ENCODE measurements at regions not wholly inside any gene's neighbourhood (a gene's known extent, or its start where the extent isn't known, plus 50 kb on each side); places are given as distances from the start of the nearest gene placed in this dataset.

DNA sequence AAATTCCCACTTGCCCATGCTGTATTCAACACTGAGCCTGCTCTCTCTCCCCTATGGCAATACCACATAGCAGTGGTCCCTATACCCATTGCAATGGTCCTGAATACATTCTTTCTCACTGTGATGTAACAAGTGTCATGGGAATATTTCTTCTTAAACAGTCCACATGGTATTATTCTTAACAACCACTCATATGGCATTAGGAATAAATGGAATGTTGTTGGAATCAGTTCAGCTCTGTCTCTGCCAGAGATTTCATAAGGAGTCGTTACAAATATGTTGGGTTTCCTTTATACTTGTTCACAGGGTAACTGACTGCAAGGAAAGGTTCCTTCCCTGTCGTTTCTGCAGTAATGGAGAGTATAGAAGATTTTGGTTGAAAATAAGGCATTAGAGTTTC lies 128.3 kb upstream of the SPATA13 start:
- Histone ChIP-seq H3K9me3 (no peaks in the 10 kb centered on the region), H3K36me3 (no peaks in the 10 kb centered on the region), H3K4me1 (peaks cover 0 to 25% of the 10 kb centered on the region in 2 donors), H3K27ac (peak overlapping the region in 1 of 2 donors; percentile 71), H3K4me3 (no peak overlapping the region), H3K27me3 (no peaks in the 10 kb centered on the region)
- DNase-seq (ENCODE audit: low spot score), result no peak
- TF ChIP-seq, protein P1, sequence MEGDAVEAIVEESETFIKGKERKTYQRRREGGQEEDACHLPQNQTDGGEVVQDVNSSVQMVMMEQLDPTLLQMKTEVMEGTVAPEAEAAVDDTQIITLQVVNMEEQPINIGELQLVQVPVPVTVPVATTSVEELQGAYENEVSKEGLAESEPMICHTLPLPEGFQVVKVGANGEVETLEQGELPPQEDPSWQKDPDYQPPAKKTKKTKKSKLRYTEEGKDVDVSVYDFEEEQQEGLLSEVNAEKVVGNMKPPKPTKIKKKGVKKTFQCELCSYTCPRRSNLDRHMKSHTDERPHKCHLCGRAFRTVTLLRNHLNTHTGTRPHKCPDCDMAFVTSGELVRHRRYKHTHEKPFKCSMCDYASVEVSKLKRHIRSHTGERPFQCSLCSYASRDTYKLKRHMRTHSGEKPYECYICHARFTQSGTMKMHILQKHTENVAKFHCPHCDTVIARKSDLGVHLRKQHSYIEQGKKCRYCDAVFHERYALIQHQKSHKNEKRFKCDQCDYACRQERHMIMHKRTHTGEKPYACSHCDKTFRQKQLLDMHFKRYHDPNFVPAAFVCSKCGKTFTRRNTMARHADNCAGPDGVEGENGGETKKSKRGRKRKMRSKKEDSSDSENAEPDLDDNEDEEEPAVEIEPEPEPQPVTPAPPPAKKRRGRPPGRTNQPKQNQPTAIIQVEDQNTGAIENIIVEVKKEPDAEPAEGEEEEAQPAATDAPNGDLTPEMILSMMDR (IDR thresholded peaks at IDR 0.05), result no peak

DNA sequence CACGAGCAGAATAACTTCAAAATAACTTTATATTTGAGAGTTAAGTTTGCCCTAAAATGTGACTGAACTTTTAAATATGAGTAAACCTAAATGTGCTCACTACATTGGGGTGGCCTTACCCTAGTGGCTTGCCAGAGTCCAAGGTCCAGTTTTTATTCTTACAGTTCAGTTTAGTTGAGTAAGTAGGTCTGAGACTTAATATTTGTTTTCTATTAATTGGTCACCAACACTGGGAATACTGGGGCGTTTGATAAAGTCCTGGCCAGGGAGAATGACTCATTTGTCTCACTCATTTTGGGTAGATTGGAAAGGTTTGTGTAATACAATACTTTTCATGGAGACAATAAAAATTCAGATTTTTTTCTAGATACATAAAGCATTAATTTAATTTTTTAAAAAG lies 127.8 kb upstream of the SPATA13 start:
- Histone ChIP-seq H3K9me3 (no peaks in the 10 kb centered on the region), H3K27me3 (no peaks in the 10 kb centered on the region), H3K27ac (peak overlapping the region in 1 of 2 donors; percentile 71), H3K4me3 (no peak overlapping the region), H3K36me3 (no peaks in the 10 kb centered on the region), H3K4me1 (peaks cover 0 to 25% of the 10 kb centered on the region in 2 donors)
- DNase-seq (ENCODE audit: low spot score), result no peak
- TF ChIP-seq, protein P1 (IDR thresholded peaks at IDR 0.05), result no peak

DNA sequence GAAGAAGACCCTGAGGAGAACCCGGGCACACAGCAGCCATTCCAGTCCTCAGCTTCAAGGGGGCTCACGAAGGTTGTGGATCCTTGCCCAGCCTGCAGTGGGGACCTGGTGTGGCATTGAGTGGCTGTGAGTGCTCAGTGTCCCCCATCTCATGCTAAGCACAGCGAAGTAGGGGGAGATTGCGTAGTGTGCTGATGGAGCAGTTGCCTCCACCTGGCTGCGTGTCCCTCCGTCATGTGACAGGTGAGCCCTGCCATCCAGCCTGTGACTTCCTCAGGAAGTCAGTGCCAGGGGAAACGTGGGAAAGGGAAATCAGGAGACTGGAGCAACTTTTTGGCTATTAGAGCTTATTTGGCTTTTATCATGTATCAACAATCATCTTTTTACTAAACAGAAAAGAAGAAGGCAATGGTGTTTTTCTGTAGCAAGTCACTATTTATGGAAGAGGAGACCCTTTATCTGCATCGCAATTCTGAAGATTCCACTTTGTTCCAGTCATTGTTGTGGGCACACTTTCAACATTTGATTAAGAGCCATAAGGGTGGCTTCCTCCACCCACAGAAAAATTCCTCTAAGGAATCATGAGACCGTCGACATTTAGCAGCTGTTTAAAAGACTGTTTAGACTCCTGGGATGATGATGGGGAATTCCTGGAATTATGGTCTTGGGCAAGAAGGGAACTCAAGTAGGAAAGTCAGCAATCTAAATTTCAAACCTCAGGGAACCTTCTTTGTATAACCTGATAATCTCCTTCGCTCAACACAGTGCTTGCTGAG lies 126.8 kb upstream of the SPATA13 start:
- H3K27ac ChIP-seq, result peak overlapping the region; percentile 37 to 71
- TF ChIP-seq, protein P1 (IDR thresholded peaks at IDR 0.05), result no peak
- no peaks in the 10 kb centered on the region for H3K9me3 ChIP-seq
- no peaks in the 10 kb centered on the region for H3K36me3 ChIP-seq
- H3K27me3 ChIP-seq, result no peaks in the 10 kb centered on the region
- no peak for DNase-seq (ENCODE audit: low spot score)
- no peak overlapping the region for H3K4me3 ChIP-seq
- H3K4me1 ChIP-seq, result peaks cover 0 to 25% of the 10 kb centered on the region in 2 donors

DNA sequence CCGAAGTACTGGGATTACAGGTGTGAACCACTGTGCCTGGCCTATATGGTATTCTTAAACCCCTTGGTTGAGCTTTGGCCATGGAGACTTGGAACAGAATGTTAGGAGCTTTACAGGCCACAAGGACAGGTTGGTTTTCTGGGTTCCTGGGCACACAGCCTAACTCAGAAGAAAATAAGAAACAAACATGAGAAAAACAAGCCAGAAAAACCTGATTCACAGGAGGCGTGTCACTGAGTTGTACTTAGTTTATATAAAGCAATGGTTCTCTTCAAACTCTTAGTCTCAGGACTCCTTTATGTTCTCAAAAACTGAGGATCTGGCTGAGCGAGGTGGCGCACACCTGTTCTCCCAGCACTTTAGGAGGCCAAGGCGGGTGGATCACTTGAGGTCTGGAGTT lies 125.1 kb upstream of the SPATA13 start:
- Histone ChIP-seq H3K27ac (no peak overlapping the region), H3K36me3 (no peaks in the 10 kb centered on the region), H3K4me1 (peaks cover 0 to 25% of the 10 kb centered on the region in 2 donors), H3K4me3 (no peak overlapping the region), H3K9me3 (no peaks in the 10 kb centered on the region), H3K27me3 (no peaks in the 10 kb centered on the region)
- no peak for DNase-seq (ENCODE audit: low spot score)
- TF ChIP-seq, protein P1 (IDR thresholded peaks at IDR 0.05), result no peak

DNA sequence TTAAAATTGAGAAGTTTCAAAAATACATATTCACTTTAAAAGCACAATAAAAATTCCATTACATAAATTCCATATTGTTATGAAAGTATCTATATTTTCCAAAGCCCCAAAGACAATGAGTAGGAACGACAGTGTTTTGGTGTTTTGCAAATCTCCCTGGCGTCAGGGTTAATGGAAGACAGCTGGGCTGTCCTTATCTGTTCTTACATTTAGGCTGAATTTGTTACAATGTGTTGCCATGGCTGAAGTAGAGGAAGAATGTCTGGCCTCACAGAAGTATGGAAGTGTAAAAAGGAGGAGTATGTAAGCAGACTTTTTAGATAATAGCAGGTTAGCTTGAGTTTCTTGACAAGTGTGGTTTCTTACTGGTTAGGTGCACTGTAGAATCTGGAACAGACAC lies 124.4 kb upstream of the SPATA13 start:
- H3K4me1 ChIP-seq, result peaks cover 0 to 25% of the 10 kb centered on the region in 2 donors
- TF ChIP-seq, protein P1 (IDR thresholded peaks at IDR 0.05), result no peak
- no peak overlapping the region for H3K4me3 ChIP-seq
- no peak for DNase-seq (ENCODE audit: low spot score)
- no peaks in the 10 kb centered on the region for H3K27me3 ChIP-seq
- H3K9me3 ChIP-seq, result no peaks in the 10 kb centered on the region
- H3K27ac ChIP-seq, result no peak overlapping the region
- H3K36me3 ChIP-seq, result no peaks in the 10 kb centered on the region

DNA sequence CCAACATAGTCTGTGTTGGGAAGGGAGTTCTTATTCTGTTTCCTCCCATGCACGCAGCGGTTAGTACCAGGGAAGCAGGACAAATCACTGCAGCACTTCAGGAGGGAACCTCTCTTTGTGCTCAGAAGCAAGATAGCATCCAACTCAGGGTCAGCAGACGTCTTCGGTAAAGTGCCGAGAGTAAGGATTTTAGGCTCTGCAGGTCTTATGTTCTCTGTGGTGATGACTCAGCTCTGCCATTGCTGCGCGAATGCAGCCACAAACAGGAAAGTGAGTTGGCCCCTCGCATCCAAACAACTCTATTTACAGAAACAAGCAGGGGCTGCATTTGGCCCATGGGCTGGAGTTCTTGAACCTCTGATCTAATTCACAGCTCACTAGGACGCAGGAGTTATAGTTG lies 122.1 kb upstream of the SPATA13 start:
- Histone ChIP-seq H3K27ac (peak overlapping the region in 1 of 2 donors; percentile 0), H3K36me3 (no peaks in the 10 kb centered on the region), H3K4me3 (no peak overlapping the region), H3K9me3 (no peaks in the 10 kb centered on the region), H3K4me1 (peaks cover 0 to 8% of the 10 kb centered on the region in 2 donors), H3K27me3 (no peaks in the 10 kb centered on the region)
- no peak for DNase-seq (ENCODE audit: low spot score)
- TF ChIP-seq, protein P1 (IDR thresholded peaks at IDR 0.05), result no peak

Measured in right atrium auricular region (tissue), 2 donors.